PC-3 (cell line): ENCODE measurements at regions not wholly inside any gene's neighbourhood (a gene's known extent, or its start where the extent isn't known, plus 50 kb on each side); places are given as distances from the start of the nearest gene placed in this dataset.

Source experiments
- ATAC-seq: fragments of 200-7000 bp; cut with Tn5 transposase; 2 replicates; pipeline ENCODE4 v1.9.1; 2020; ENCODE audit warnings: mild to moderate bottlenecking, moderate library complexity
- BruUV-seq: library from RNA; stranded (reverse); fragments of 400-500 nt; replicated peaks from 2 replicates; lab custom pipeline; 2021; lab: Mats Ljungman, UMichigan
- CTCF ChIA-PET: fragments of 300-600 bp; sonication (Branson Sonifier 250); formaldehyde crosslinking; loops from one replicate; lab custom pipeline; 2022; ENCODE audit warnings: antibody characterized with exemption; lab: Charles Lee
- POLR2A ChIA-PET: fragments of 300-600 bp; sonication (Branson Sonifier 250); formaldehyde crosslinking; loops from one replicate; lab custom pipeline; 2022; ENCODE audit warnings: antibody characterized with exemption; ENCODE audit not compliant: unreplicated experiment; lab: Charles Lee
- DNase-seq: peaks from one replicate; pipeline ENCODE4 v3.0.0-alpha.2; 2015
- H2AFZ ChIP-seq: fragments of 300-600 bp; sonication (generic); 2 replicates; pipeline ENCODE4 v1.6.0; 2016; ENCODE audit warnings: antibody characterized with exemption, low read length
- H3F3A ChIP-seq: fragments of 300-600 bp; sonication (generic); one replicate; pipeline ENCODE4 v1.6.0; 2017; ENCODE audit warnings: antibody characterized with exemption, low read length, control low read depth, mild to moderate bottlenecking; ENCODE audit not compliant: unreplicated experiment
- H3K27ac ChIP-seq: fragments of 300-600 bp; sonication (generic); 2 replicates; pipeline ENCODE4 v1.5.1; 2016; ENCODE audit warnings: mild to moderate bottlenecking, low read length
- H3K27me3 ChIP-seq: fragments of 300-600 bp; sonication (generic); 2 replicates; pipeline ENCODE4 v1.6.1; 2016; ENCODE audit warnings: low read length, mixed read lengths
- H3K36me3 ChIP-seq: fragments of 300-600 bp; sonication (generic); 2 replicates; pipeline ENCODE4 v1.6.1; 2016; ENCODE audit warnings: low read depth, mixed run types, low read length, mixed read lengths
- H3K4me1 ChIP-seq: fragments of 300-600 bp; sonication (generic); 2 replicates; pipeline ENCODE4 v1.5.1; 2016; ENCODE audit warnings: low read length; ENCODE audit not compliant: insufficient read depth
- H3K4me2 ChIP-seq: fragments of 300-600 bp; sonication (generic); 2 replicates; pipeline ENCODE4 v1.6.0; 2016; ENCODE audit warnings: low read length
- H3K4me3 ChIP-seq: fragments of 300-600 bp; sonication (generic); 2 replicates; pipeline ENCODE4 v1.5.1; 2016; ENCODE audit warnings: mild to moderate bottlenecking, low read length, mixed read lengths
- H3K79me2 ChIP-seq: fragments of 300-600 bp; sonication (generic); 2 replicates; pipeline ENCODE4 v1.6.1; 2017; ENCODE audit warnings: low read length, mixed read lengths
- H3K9ac ChIP-seq: fragments of 300-600 bp; sonication (generic); 2 replicates; pipeline ENCODE4 v1.6.0; 2016; ENCODE audit warnings: mild to moderate bottlenecking, low read length
- H3K9me2 ChIP-seq: fragments of 300-600 bp; sonication (generic); replicated peaks from 2 replicates; pipeline ENCODE4 v1.6.1; 2016; ENCODE audit warnings: mixed run types, low read length, mixed read lengths
- H3K9me3 ChIP-seq: fragments of 300-600 bp; sonication (generic); 2 replicates; pipeline ENCODE4 v1.6.1; 2016; ENCODE audit warnings: low read length, mixed read lengths
- H4K20me1 ChIP-seq: fragments of 300-600 bp; sonication (generic); 2 replicates; pipeline ENCODE4 v1.6.1; 2016; ENCODE audit warnings: low read length, mixed read lengths
- EZH2 ChIP-seq: fragments of 300-600 bp; sonication (generic); IDR thresholded peaks from one replicate; pipeline ENCODE4 v1.6.1; 2017; ENCODE audit warnings: antibody characterized with exemption, mild to moderate bottlenecking, low read length; ENCODE audit not compliant: unreplicated experiment
- EZH2phosphoT487 ChIP-seq: fragments of 300-600 bp; sonication (generic); IDR thresholded peaks from 2 replicates; pipeline ENCODE4 v1.6.1; 2018; ENCODE audit warnings: mild to moderate bottlenecking, antibody characterized with exemption, low read length, borderline replicate concordance
- intact Hi-C: fragments of 100-400 bp; cut with micrococcal nuclease; formaldehyde crosslinking; loops from 2 replicates; pipeline ENCODE4 v1.9.0; 2023
- TF ChIP-seq, protein P1 (sequence below): fragments of 300-600 bp; sonication (generic); conservative IDR thresholded peaks from 2 replicates; pipeline ENCODE4 v1.5.1; 2017; ENCODE audit warnings: antibody characterized with exemption, low read depth, mild to moderate bottlenecking, low read length

GRCh38 chr13:112132142-112132541, 65.2 kb downstream of the SOX1 start:
- DNase-seq (no peak), ATAC-seq (no peak)
- H3K36me3 ChIP-seq, result no peaks in the 10 kb centered on the region
- H3F3A ChIP-seq, result no peaks in the 10 kb centered on the region
- BruUV-seq, result no TSS peak
- no peaks in the 10 kb centered on the region for H3K79me2 ChIP-seq
- H2AFZ ChIP-seq, result no peak overlapping the region
- H3K9me2 ChIP-seq, result no peaks in the 10 kb centered on the region
- no peak overlapping the region for H3K4me2 ChIP-seq
- H3K4me3 ChIP-seq, result no peak overlapping the region
- CTCF ChIA-PET, result no interaction called here
- POLR2A ChIA-PET, result no interaction called here
- no peaks in the 10 kb centered on the region for H4K20me1 ChIP-seq
- intact Hi-C loops, result no loop called here
- no peaks in the 10 kb centered on the region for H3K4me1 ChIP-seq
- TF ChIP-seq EZH2phosphoT487 (no peak), EZH2 (no peak)
- TF ChIP-seq, protein P1, sequence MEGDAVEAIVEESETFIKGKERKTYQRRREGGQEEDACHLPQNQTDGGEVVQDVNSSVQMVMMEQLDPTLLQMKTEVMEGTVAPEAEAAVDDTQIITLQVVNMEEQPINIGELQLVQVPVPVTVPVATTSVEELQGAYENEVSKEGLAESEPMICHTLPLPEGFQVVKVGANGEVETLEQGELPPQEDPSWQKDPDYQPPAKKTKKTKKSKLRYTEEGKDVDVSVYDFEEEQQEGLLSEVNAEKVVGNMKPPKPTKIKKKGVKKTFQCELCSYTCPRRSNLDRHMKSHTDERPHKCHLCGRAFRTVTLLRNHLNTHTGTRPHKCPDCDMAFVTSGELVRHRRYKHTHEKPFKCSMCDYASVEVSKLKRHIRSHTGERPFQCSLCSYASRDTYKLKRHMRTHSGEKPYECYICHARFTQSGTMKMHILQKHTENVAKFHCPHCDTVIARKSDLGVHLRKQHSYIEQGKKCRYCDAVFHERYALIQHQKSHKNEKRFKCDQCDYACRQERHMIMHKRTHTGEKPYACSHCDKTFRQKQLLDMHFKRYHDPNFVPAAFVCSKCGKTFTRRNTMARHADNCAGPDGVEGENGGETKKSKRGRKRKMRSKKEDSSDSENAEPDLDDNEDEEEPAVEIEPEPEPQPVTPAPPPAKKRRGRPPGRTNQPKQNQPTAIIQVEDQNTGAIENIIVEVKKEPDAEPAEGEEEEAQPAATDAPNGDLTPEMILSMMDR, result no peak
- peaks cover 73% of the 10 kb centered on the region for H3K27me3 ChIP-seq
- no peak overlapping the region for H3K27ac ChIP-seq
- no peak overlapping the region for H3K9ac ChIP-seq
- H3K9me3 ChIP-seq, result no peaks in the 10 kb centered on the region

DNA sequence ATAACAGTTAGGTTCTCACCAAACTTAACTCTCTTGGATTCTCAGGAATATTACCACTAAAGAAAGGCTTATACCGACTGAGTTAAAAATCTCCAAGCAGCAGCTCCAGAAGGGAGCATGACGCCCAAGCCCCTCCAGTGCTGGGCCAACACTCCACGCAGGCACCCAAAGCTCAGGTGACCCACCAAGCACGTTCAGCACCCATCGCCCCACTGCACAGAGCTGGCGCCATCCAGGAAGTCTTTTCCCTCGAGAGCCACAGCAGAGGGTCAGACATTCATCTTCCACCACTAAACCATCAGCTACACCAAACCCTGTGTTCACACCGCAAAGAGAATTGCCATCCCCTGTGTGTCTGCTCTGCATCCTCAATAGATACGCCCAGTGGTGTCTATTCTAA, 65.7 kb downstream of the SOX1 start:
- H3K27ac ChIP-seq, result no peak overlapping the region
- H2AFZ ChIP-seq, result no peak overlapping the region
- H3K4me1 ChIP-seq, result no peaks in the 10 kb centered on the region
- H3K9me2 ChIP-seq, result no peaks in the 10 kb centered on the region
- no peaks in the 10 kb centered on the region for H3F3A ChIP-seq
- POLR2A ChIA-PET, result no interaction called here
- H3K36me3 ChIP-seq, result no peaks in the 10 kb centered on the region
- peaks cover 70% of the 10 kb centered on the region for H3K27me3 ChIP-seq
- H3K79me2 ChIP-seq, result no peaks in the 10 kb centered on the region
- intact Hi-C loops, result no loop called here
- no peaks in the 10 kb centered on the region for H4K20me1 ChIP-seq
- DNase-seq, result no peak
- CTCF ChIA-PET, result no interaction called here
- no peak overlapping the region for H3K4me2 ChIP-seq
- no peak for ATAC-seq
- H3K4me3 ChIP-seq, result no peak overlapping the region
- no TSS peak for BruUV-seq
- TF ChIP-seq EZH2 (no peak), EZH2phosphoT487 (no peak)
- TF ChIP-seq, protein P1, result no peak
- no peaks in the 10 kb centered on the region for H3K9me3 ChIP-seq
- no peak overlapping the region for H3K9ac ChIP-seq

GRCh38 chr13:112133499-112134390, 66.8 kb downstream of the SOX1 start:
- Histone ChIP-seq H3K27me3 (peaks cover 70% of the 10 kb centered on the region), H4K20me1 (no peaks in the 10 kb centered on the region), H3K27ac (no peak overlapping the region), H3K4me2 (no peak overlapping the region), H3K36me3 (no peaks in the 10 kb centered on the region), H3K9me2 (no peaks in the 10 kb centered on the region), H3K4me1 (no peaks in the 10 kb centered on the region), H3F3A (no peaks in the 10 kb centered on the region), H2AFZ (no peak overlapping the region), H3K9ac (no peak overlapping the region), H3K9me3 (no peaks in the 10 kb centered on the region), H3K79me2 (no peaks in the 10 kb centered on the region), H3K4me3 (no peak overlapping the region)
- no peak for ATAC-seq
- TF ChIP-seq, protein P1, result no peak
- TF ChIP-seq EZH2, result no peak
- no peak for TF ChIP-seq EZH2phosphoT487
- POLR2A ChIA-PET, result no interaction called here
- intact Hi-C loops, result no loop called here
- BruUV-seq, result no TSS peak
- DNase-seq, result no peak
- CTCF ChIA-PET, result no interaction called here
